GM10248 (cell line): ENCODE measurements at regions not wholly inside any gene's neighbourhood (a gene's known extent, or its start where the extent isn't known, plus 50 kb on each side); places are given as distances from the start of the nearest gene placed in this dataset.

Experiments used
- CTCF ChIA-PET: fragments of 300-600 bp; sonication (Branson Sonifier 250); formaldehyde crosslinking; extraction: SDS; loops from one replicate; lab custom pipeline; 2021; ENCODE audit warnings: antibody characterized with exemption; lab: Yijun Ruan, JAX
- POLR2A ChIA-PET: fragments of 350-650 bp; sonication (Branson Sonifier 250); formaldehyde crosslinking; extraction: SDS; loops from one replicate; lab custom pipeline; 2020; ENCODE audit warnings: antibody characterized with exemption; lab: Yijun Ruan, JAX
- DNase-seq: peaks from one replicate; pipeline ENCODE4 v3.0.0; 2012; ENCODE audit errors: extremely low spot score
- TF ChIP-seq, protein P1 (sequence below): IDR thresholded peaks from 2 replicates; pipeline ENCODE4 v1.5.1; 2012; ENCODE audit warnings: mild to moderate bottlenecking, low read depth; ENCODE audit errors: extremely low read depth, missing control alignments, control extremely low read depth

GRCh38 chr17:5741810-5742209 lies 157.5 kb upstream of the NLRP1 start:
- ChIA-PET CTCF (interaction anchor here (0.9 kb wide), 1 partner anchor 15 kb away, joined by 3 read pairs; no protein-coding TSS in a partner anchor), POLR2A (no interaction called here)
- DNase-seq: no peak
- TF ChIP-seq, protein P1, sequence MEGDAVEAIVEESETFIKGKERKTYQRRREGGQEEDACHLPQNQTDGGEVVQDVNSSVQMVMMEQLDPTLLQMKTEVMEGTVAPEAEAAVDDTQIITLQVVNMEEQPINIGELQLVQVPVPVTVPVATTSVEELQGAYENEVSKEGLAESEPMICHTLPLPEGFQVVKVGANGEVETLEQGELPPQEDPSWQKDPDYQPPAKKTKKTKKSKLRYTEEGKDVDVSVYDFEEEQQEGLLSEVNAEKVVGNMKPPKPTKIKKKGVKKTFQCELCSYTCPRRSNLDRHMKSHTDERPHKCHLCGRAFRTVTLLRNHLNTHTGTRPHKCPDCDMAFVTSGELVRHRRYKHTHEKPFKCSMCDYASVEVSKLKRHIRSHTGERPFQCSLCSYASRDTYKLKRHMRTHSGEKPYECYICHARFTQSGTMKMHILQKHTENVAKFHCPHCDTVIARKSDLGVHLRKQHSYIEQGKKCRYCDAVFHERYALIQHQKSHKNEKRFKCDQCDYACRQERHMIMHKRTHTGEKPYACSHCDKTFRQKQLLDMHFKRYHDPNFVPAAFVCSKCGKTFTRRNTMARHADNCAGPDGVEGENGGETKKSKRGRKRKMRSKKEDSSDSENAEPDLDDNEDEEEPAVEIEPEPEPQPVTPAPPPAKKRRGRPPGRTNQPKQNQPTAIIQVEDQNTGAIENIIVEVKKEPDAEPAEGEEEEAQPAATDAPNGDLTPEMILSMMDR: no peak

DNA sequence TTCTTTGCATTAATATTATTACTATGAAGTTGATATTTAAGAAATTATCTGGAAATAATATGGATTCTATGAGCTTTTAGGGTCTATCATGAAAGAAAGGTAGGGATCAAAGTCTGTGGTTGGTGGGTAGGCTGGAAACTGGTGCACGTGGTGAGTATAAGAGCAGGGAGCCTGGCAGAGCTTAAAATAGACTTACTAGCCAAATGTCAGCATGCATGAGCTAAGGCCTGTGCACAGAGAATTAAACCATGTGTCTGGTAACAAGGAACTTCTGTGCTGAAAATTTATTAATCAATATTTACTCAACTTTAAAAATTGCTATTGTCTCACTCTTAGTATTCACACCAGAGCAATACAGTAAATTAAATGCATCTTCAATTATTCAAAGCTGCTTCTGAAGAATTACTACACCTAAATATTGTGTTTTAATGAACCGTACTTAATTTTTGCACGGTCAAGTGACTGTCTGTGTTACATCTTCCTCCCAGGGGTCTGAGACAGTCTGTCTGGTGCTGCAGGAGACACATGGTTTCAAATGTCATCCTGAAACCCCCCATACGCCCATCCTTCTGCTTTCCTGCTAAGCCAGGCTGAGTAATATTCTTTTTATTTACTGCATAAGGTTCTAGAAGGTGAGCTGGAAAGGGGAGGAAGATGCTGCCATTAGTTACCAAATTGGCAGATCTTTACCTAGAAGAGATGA lies 161.0 kb upstream of the NLRP1 start:
- TF ChIP-seq, protein P1: no peak
- ChIA-PET POLR2A (no interaction called here), CTCF (interaction anchor here (1.1 to 1.5 kb wide), 2 partner anchors 12 to 18 kb away, joined by 5 to 7 read pairs; no protein-coding TSS in a partner anchor)
- no peak for DNase-seq

DNA sequence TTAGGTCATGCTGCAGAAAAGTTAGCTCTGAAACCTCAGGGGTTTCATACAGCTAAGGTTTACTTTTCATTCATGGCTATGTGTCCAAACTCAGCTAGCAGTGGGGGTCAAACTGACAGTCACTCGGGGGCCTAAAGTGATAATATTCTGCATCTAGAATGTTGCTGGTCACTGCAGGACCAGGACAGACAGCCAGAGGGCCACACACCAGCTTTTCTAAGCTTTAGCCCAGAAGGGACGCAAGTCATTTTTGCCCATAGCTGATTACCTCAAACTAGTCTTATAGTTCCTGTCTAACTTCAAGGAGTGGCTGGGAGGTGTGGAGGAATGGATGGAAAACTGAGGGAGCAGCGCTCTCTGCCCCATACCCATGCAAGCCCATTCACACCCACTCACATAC lies 163.0 kb upstream of the NLRP1 start:
- DNase-seq: no peak
- ChIA-PET CTCF (interaction anchor here (1.0 kb wide), 1 partner anchor 42 kb away, joined by 3 read pairs; no protein-coding TSS in a partner anchor), POLR2A (no interaction called here)
- TF ChIP-seq, protein P1: no peak

GRCh38 chr17:5747964-5748363 lies 163.7 kb upstream of the NLRP1 start:
- ChIA-PET CTCF (no interaction called here), POLR2A (no interaction called here)
- TF ChIP-seq, protein P1: no peak
- no peak for DNase-seq

DNA sequence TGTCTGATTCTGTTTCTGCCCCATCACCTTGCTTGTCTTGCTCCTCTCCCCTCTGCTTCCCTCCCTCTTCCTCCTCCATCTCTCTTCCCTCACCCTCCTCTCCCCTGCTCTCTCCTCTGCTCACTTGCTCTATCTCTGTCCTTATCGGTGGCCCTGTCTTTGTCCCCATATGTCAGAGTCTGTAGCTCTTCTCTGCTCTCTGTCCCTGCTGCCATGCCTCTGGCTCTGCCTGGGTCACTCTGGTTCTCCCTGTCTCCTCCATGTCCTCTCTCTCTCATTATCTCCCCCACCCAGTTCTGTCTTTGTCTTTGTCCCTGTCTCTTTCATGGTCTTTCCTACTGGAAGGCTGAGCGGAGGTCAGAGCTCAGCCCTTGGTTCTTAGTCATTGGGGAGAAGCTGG lies 169.1 kb upstream of the NLRP1 start:
- TF ChIP-seq, protein P1: no peak
- POLR2A ChIA-PET: no interaction called here
- no peak for DNase-seq
- CTCF ChIA-PET: no interaction called here

- POLR2A ChIA-PET: interaction anchor here (0.5 kb wide), 1 partner anchor 22 kb away, joined by 3 read pairs; no protein-coding TSS in a partner anchor
- CTCF ChIA-PET: interaction anchor here (1.3 kb wide), 1 partner anchor 15 kb away, joined by 3 read pairs; no protein-coding TSS in a partner anchor
- no peak for DNase-seq
- TF ChIP-seq, protein P1: no peak
Observed at GRCh38 chr17:5757314-5757907, 173.1 kb upstream of the NLRP1 start.
